ENCODE measurements at regions not wholly inside any gene's neighbourhood (a gene's known extent, or its start where the extent isn't known, plus 50 kb on each side); places are given as distances from the start of the nearest gene placed in this dataset.

GRCh38 chr12:23415180-23415579 is 534.3 kb downstream of the SOX5 start:
- H4K20me1 ChIP-seq (ENCODE audit: control insufficient read depth, extremely low read depth, insufficient read depth, low read length): no peaks in the 10 kb centered on the region
- H3K4me2 ChIP-seq (ENCODE audit: extremely low read depth, insufficient read depth, low read length): no peak overlapping the region
- no peaks in the 10 kb centered on the region for H3K9me3 ChIP-seq (ENCODE audit: control insufficient read depth, insufficient read depth, low read depth, low read length)
- H3K27me3 ChIP-seq (ENCODE audit: control insufficient read depth, insufficient read depth, low read length): no peaks in the 10 kb centered on the region
- no peak overlapping the region for H3K4me3 ChIP-seq (replicated peaks in 1 of 4; ENCODE audit: control extremely low read depth in 1 of 4, insufficient read depth in 1 of 4, low read depth in 3 of 4, low read length in 4 of 4)
- no peaks in the 10 kb centered on the region for H3K36me3 ChIP-seq (ENCODE audit: control insufficient read depth, insufficient read depth, low read length)
- no peaks in the 10 kb centered on the region for H3K79me2 ChIP-seq (ENCODE audit: control insufficient read depth, insufficient read depth, low read length)
- no peak overlapping the region for H3K9ac ChIP-seq (ENCODE audit: insufficient read depth, low read length)
- no peak overlapping the region for H3K27ac ChIP-seq (ENCODE audit: insufficient read depth, low read length)
- H3K4me1 ChIP-seq (ENCODE audit: control insufficient read depth, extremely low read depth, insufficient read depth, low read length): no peaks in the 10 kb centered on the region
- TF ChIP-seq, protein P1, sequence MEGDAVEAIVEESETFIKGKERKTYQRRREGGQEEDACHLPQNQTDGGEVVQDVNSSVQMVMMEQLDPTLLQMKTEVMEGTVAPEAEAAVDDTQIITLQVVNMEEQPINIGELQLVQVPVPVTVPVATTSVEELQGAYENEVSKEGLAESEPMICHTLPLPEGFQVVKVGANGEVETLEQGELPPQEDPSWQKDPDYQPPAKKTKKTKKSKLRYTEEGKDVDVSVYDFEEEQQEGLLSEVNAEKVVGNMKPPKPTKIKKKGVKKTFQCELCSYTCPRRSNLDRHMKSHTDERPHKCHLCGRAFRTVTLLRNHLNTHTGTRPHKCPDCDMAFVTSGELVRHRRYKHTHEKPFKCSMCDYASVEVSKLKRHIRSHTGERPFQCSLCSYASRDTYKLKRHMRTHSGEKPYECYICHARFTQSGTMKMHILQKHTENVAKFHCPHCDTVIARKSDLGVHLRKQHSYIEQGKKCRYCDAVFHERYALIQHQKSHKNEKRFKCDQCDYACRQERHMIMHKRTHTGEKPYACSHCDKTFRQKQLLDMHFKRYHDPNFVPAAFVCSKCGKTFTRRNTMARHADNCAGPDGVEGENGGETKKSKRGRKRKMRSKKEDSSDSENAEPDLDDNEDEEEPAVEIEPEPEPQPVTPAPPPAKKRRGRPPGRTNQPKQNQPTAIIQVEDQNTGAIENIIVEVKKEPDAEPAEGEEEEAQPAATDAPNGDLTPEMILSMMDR (conservative IDR thresholded peaks at IDR 0.05 in 1 of 2, IDR thresholded peaks at IDR 0.05 in 1 of 2; ENCODE audit: low read depth in 1 of 2, low read length in 2 of 2): no peak
- TF ChIP-seq EZH2 (IDR thresholded peaks at IDR 0.05; ENCODE audit: low read length, missing control alignments): no peak
- peak in 1 of 2 donors; percentile 10 for DNase-seq (ENCODE audit: low read depth in 2 of 2)
- H2AFZ ChIP-seq (ENCODE audit: low read length): no peak overlapping the region

GRCh38 chr12:23421556-23421955 is 527.9 kb downstream of the SOX5 start:
- Histone ChIP-seq H3K4me2 (ENCODE audit: extremely low read depth, insufficient read depth, low read length) (no peak overlapping the region), H3K36me3 (ENCODE audit: control insufficient read depth, insufficient read depth, low read length) (no peaks in the 10 kb centered on the region), H3K4me3 (replicated peaks in 1 of 4; ENCODE audit: control extremely low read depth in 1 of 4, insufficient read depth in 1 of 4, low read depth in 3 of 4, low read length in 4 of 4) (no peak overlapping the region), H3K27me3 (ENCODE audit: control insufficient read depth, insufficient read depth, low read length) (no peaks in the 10 kb centered on the region), H3K27ac (ENCODE audit: insufficient read depth, low read length) (no peak overlapping the region), H3K79me2 (ENCODE audit: control insufficient read depth, insufficient read depth, low read length) (no peaks in the 10 kb centered on the region), H3K9me3 (ENCODE audit: control insufficient read depth, insufficient read depth, low read depth, low read length) (no peaks in the 10 kb centered on the region), H2AFZ (ENCODE audit: low read length) (no peak overlapping the region), H4K20me1 (ENCODE audit: control insufficient read depth, extremely low read depth, insufficient read depth, low read length) (no peaks in the 10 kb centered on the region), H3K4me1 (ENCODE audit: control insufficient read depth, extremely low read depth, insufficient read depth, low read length) (no peaks in the 10 kb centered on the region), H3K9ac (ENCODE audit: insufficient read depth, low read length) (no peak overlapping the region)
- DNase-seq (ENCODE audit: low read depth in 2 of 2): no peak
- TF ChIP-seq, protein P1 (conservative IDR thresholded peaks at IDR 0.05 in 1 of 2, IDR thresholded peaks at IDR 0.05 in 1 of 2; ENCODE audit: low read depth in 1 of 2, low read length in 2 of 2): no peak
- TF ChIP-seq EZH2 (IDR thresholded peaks at IDR 0.05; ENCODE audit: low read length, missing control alignments): no peak

DNA sequence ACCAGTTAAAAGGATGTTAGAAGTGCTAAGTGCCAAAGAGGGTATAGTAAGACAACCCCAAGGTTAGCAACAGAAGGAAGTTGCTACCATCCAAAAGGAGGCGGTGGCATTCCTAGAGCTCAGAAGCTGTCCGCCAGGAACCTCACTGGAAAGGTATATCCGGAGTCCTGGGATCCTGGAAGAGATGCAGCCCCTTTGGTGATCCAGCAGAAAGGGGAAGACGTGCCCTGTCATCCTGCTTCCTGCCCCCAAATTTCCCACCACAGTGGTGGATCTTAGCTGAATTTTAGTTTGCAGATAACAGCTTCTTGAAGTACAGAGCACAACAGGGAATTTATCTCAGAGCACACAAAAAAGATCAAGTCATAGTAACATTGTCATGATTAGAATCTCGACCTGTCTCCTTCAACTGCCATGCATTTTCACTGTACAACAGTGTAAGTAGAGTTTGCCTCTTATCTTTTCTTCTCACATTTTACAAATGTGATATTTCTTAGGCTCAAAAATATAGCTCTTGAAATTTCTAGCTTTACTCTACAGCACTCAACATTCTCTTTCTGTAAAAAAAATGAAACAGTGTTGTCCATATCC is 526.3 kb downstream of the SOX5 start:
- H3K27ac ChIP-seq (ENCODE audit: insufficient read depth, low read length): no peak overlapping the region
- no peaks in the 10 kb centered on the region for H3K9me3 ChIP-seq (ENCODE audit: control insufficient read depth, insufficient read depth, low read depth, low read length)
- no peaks in the 10 kb centered on the region for H3K36me3 ChIP-seq (ENCODE audit: control insufficient read depth, insufficient read depth, low read length)
- H3K4me3 ChIP-seq (replicated peaks in 1 of 4; ENCODE audit: control extremely low read depth in 1 of 4, insufficient read depth in 1 of 4, low read depth in 3 of 4, low read length in 4 of 4): no peak overlapping the region
- no peaks in the 10 kb centered on the region for H3K4me1 ChIP-seq (ENCODE audit: control insufficient read depth, extremely low read depth, insufficient read depth, low read length)
- no peak overlapping the region for H2AFZ ChIP-seq (ENCODE audit: low read length)
- H3K27me3 ChIP-seq (ENCODE audit: control insufficient read depth, insufficient read depth, low read length): no peaks in the 10 kb centered on the region
- no peak for DNase-seq (ENCODE audit: low read depth in 2 of 2)
- H3K4me2 ChIP-seq (ENCODE audit: extremely low read depth, insufficient read depth, low read length): no peak overlapping the region
- TF ChIP-seq, protein P1 (conservative IDR thresholded peaks at IDR 0.05 in 1 of 2, IDR thresholded peaks at IDR 0.05 in 1 of 2; ENCODE audit: low read depth in 1 of 2, low read length in 2 of 2): no peak
- TF ChIP-seq EZH2 (IDR thresholded peaks at IDR 0.05; ENCODE audit: low read length, missing control alignments): no peak
- H3K9ac ChIP-seq (ENCODE audit: insufficient read depth, low read length): no peak overlapping the region
- H3K79me2 ChIP-seq (ENCODE audit: control insufficient read depth, insufficient read depth, low read length): no peaks in the 10 kb centered on the region
- no peaks in the 10 kb centered on the region for H4K20me1 ChIP-seq (ENCODE audit: control insufficient read depth, extremely low read depth, insufficient read depth, low read length)
